SHP77 treated with DMSO at 0.1 percent for 48 hours (cell line): ENCODE measurements at regions not wholly inside any gene's neighbourhood (a gene's known extent, or its start where the extent isn't known, plus 50 kb on each side); places are given as distances from the start of the nearest gene placed in this dataset.
"Not testable (repeated sequence)": the region's sequence is repeated elsewhere in the genome, so short reads cannot be mapped to it uniquely, and the experiment has no call there.

Experiments used
- DNase-seq: peaks from one replicate; lab custom pipeline; 2025; lab: John Stamatoyannopoulos, UW

- DNase-seq: no peak
These were observed 276.5 kb upstream of the XYLT1 start for GRCh38 chr16:17747081-17747756.

- no peak for DNase-seq
These were observed 274.3 kb upstream of the XYLT1 start for GRCh38 chr16:17744921-17745572.

GRCh38 chr16:17743578-17743977, 272.8 kb upstream of the XYLT1 start:
- no peak for DNase-seq

- DNase-seq: no peak
These were observed 272.4 kb upstream of the XYLT1 start for GRCh38 chr16:17743158-17743557.

- DNase-seq: not testable (repeated sequence)
These were observed 264.3 kb upstream of the XYLT1 start for GRCh38 chr16:17735099-17735498.

GRCh38 chr16:17729820-17730219, 259.1 kb upstream of the XYLT1 start:
- DNase-seq: no peak

GRCh38 chr16:17728196-17728595, 257.4 kb upstream of the XYLT1 start:
- DNase-seq: no peak

- no peak for DNase-seq
These were observed 253.6 kb upstream of the XYLT1 start for GRCh38 chr16:17724242-17724898.

GRCh38 chr16:17723531-17724134, 252.9 kb upstream of the XYLT1 start:
- no peak for DNase-seq

GRCh38 chr16:17718495-17718894, 247.7 kb upstream of the XYLT1 start:
- no peak for DNase-seq

- DNase-seq: no peak
These were observed 235.1 kb upstream of the XYLT1 start for GRCh38 chr16:17705847-17706246.

GRCh38 chr16:17696616-17697015, 225.9 kb upstream of the XYLT1 start:
- DNase-seq: no peak

GRCh38 chr16:17692484-17692883, 221.7 kb upstream of the XYLT1 start:
- DNase-seq: no peak

GRCh38 chr16:17691899-17692176, 221.1 kb upstream of the XYLT1 start:
- DNase-seq: no peak

GRCh38 chr16:17691106-17691898, 220.5 kb upstream of the XYLT1 start:
- no peak for DNase-seq

GRCh38 chr16:17685447-17685846, 214.7 kb upstream of the XYLT1 start:
- DNase-seq: no peak

- DNase-seq: no peak
These were observed 212.5 kb upstream of the XYLT1 start for GRCh38 chr16:17683281-17683680.

GRCh38 chr16:17676171-17676570, 205.4 kb upstream of the XYLT1 start:
- DNase-seq: no peak

GRCh38 chr16:17668386-17668785, 197.6 kb upstream of the XYLT1 start:
- no peak for DNase-seq

GRCh38 chr16:17666293-17666692, 195.5 kb upstream of the XYLT1 start:
- DNase-seq: no peak

- no peak for DNase-seq
These were observed 188.1 kb upstream of the XYLT1 start for GRCh38 chr16:17658881-17659280.

- no peak for DNase-seq
These were observed 186.3 kb upstream of the XYLT1 start for GRCh38 chr16:17657045-17657444.
